Hematopoietic multipotent progenitor cell treated with erythropoietin and hydrocortisone succinate and interleukin-3 and kit ligand, for 6 days (in vitro differentiated cells): ENCODE measurements at regions not wholly inside any gene's neighbourhood (a gene's known extent, or its start where the extent isn't known, plus 50 kb on each side); places are given as distances from the start of the nearest gene placed in this dataset.

Experiments
- DNase-seq: peaks from one replicate; pipeline ENCODE4 v3.0.0-alpha.2; 2015

DNA sequence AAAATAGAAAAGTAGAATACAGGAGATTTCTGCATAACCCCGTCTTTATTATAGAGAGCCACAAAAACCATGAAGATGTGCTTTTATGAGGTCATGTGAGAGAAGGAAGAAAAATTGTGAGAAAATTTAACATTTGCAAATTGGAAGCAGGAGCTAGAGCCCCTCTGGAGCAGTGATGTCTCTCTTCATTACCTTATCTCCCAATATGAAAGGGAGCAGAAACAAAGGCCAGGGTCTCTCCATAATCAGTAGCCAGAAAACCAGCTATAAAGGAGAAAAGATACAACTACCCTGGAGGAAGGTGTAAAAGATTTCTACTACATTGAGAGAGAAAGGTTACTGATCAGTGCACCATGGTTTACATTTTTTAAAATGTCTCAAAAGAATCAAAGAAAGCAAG is 53.2 kb upstream of the ITGA1 start:
- DNase-seq = no peak

DNA sequence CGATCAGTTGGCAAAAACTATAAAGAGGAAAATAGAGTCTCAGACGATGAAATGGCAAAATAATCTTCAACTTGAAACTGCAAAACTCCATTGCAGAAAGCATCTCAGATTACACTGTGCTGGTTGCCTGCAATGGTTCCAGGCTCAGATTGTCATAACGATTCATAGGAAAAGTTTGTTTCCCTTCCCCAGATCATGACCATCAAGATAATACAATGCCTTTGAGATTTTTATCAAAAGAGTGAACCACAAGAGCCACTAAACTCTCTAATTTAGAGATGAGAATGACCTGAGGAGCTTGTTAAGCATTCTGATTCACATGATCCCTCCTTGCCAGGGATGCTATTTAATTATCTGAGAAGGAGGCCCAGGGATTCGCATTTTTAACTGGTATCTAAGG is 52.6 kb upstream of the ITGA1 start:
- DNase-seq = no peak
